HG02943 (cell line): ENCODE measurements at regions not wholly inside any gene's neighbourhood (a gene's known extent, or its start where the extent isn't known, plus 50 kb on each side); places are given as distances from the start of the nearest gene placed in this dataset.

ENCODE experiments used
- ATAC-seq: cut with Tn5 transposase; IDR thresholded peaks from one replicate; pipeline ENCODE4 v1.9.1; 2021; ENCODE audit warnings: mild to moderate bottlenecking, low read depth, moderate library complexity; ENCODE audit not compliant: unreplicated experiment

DNA sequence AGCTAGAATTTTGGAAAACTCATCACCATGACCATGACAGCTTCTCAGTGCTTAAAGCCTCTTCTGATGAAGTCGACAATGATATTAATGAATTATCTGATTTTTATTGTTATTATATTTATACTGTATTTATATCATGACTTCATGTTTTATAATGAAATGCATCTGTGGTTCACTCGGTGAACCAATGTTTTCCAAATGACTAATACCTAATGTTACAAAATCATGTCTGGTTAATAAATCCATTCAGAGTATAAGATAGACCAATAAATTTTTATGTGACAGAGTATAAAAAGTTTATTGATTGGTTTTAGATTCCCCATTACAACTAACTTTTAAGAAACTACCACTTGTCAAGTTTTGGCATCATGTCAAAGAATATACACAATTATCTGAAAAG, 416.5 kb downstream of the MLLT3 start:
- ATAC-seq, result no peak

DNA sequence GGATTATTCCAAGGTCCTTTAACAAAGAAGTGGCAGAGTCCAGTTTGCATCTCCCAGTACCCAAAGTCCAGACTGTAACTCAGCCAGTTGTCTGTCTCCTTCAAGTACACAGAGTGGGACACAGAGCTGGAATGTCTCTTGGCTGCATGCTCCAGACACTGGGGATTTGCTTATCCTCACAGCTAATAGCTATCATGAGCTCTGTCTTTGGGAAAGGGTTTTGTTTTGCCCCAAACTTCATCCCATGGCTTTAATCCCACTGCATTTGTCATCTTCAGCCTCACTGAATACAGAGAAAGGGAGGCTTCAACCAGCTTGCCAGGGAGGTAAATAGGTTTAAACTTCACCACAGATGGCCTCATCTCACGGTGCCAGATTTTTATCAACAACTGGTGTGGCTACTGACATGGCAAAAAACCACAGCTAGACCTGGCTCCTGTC, 412.2 kb upstream of the SLC24A2 start:
- no peak for ATAC-seq

DNA sequence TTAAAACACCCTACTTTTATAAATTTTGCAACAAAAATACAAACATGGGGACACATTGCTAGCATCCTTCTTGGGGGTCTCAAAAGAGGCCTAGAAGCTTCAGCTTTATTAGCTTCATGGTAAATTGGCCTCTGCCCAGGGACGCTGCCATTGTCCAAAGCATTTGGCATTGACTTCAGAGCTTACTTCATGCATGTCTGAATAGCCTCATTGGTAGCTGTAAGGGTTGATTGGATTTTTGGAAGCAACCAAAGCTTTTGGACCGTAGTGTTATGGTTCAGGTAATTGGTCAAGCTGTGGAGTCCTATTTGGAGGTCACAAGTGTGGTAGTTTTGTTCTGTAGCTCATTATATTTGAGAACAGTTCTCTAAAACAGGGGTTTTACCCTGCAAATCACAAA, 411.7 kb upstream of the SLC24A2 start:
- no peak for ATAC-seq

DNA sequence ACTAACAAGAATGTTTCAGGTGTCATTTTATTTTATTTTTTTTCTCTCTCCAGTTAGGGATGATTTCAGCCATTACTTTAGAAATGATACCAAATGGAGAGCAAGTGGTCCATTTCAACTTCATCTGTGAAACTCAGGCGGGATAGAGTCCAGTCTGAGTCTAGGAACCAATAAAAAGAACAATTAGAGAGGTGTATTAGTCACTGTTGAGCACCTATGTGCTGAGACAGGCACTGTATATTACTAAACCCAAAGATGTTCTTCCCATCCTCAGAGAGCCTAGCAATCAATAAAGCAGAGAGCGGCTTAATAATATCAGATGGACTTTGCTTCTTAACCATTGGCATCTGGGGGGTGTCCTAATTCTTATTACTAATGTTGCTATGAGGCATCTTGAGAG, 410.3 kb upstream of the SLC24A2 start:
- ATAC-seq, result no peak

DNA sequence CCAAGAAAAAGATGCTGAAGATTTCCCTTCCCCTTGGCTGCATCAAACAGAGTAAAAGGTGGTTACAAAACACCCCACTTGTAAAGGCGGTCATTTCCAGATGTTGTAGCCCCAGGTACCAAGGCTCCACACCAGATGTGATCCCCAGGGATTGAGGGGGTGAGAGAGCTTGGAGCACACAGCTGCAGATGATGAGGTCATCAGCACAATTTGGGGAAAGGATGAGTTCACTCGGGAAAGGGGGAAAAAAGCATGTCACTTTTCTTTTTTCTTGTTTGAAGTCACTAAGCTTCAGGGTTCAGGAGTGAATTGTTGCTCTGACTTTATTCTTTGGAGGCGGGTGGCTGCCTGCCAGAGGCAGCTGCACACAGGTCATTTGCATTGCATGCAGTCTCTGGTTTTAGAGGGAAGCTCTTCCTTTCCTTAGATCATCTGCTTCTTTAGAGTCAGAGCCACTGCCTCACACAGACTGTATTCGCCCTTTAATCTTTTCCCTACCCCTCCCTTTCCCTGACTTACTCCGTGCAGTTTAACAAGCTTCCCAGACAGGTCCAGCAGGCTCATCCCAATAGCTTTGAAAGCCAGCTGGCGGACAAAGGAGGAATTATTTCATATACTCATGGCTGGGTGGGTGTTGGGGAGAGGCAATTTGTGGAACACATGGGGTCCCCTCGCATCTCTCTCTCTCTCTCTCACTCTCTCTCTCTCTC, 409.3 kb upstream of the SLC24A2 start:
- ATAC-seq, result no peak

DNA sequence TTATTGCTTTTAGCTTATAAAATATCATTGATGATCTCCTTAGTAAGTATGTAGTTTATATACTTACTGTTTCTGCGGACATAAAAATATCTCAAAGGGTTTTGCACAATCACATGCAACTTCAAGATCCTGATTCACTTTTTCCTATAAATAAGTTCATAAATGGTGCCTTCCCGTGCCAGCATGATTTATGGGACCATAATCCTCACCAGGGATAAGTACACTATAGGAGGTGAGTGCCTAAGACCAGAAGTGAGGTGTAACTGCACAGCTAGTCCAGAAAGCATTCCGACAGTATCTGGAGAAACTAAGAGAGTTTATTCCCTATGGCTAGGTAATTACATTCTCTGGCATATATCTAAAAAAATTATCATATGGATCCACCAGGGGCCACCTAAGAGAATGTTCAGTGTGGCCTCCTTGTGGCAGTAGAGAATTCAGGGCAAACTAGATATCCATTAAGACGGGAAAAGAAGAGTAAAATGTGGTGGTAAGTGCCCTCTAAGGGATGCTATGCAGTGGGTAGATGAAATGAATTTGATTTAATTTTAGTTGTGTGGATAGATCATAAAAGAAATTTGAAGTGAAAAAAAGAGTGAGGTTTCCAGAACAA, 402.5 kb upstream of the SLC24A2 start:
- no peak for ATAC-seq

DNA sequence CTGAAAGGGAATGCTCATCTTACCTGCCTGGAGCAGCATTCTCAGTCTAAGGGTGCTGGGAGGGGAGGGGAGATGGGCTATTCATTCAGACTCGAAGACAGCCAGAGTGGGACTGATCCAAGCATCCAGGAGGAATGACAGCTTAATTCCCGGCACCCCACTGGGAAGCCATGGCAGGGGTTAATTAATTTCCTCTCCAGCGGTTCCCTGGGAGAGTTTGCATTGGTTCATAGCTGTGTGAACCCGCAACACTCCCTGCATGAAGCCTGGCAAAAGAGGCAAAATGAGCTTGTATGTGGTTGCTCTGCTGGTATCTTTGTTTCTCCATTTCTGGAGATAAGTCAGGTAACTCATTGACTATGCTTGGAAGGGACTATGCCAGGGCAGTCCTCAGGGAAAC, 401.0 kb upstream of the SLC24A2 start:
- no peak for ATAC-seq

DNA sequence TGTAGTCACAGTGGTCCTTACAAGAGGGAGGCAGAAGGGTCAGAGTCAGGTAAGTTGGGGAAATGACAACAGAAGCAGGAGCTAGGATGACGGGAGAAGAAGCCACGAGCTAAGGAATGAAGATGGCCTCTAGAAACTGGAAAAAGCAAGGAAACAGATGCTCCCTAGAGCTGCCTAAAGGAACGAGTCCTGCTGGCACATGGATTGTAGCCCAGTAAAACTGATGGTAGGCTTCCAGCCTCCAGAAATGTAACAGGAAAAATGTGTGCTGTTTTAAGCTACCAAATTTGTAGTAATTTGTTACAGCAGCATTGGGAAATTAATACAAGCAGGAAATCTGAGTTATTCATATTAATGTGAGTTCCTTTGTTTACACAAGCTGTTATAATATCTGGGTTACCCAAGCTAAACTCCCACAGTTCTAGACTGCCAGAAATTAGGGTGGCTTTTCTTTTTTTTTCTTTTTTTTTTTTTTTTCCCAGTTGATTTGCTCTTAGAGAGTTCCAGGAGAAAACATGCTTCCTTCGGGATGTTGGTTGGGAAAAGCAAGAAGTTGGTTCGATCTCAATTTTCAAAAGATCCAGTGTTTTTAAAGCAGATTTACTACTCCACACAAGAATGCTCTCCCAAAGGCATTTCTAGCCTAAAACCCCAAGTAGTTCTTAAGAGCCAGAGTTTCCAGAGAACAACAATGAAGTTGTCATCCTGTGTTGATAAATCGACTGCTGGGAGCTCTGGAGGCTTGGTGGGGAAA, 400.0 kb upstream of the SLC24A2 start:
- ATAC-seq, result no peak

DNA sequence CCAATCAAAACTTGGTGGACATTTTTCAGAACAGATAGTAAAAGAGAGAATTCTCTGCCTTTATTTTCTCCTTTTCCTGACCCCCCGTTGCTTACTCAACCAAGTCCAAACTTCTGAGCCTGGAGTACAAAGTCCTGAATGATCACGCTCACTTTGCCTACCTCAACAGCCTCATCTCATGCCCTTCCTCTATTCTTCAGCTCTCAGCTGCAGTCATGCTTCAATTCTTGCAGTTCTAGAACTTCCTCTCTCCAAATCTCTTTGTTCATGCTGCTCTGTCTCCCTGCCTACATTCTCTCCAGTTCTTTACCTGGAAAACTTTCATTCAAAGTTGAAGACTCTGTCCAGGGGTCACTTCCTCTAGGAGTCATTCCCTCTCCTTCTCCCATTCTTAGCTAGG, 398.5 kb upstream of the SLC24A2 start:
- no peak for ATAC-seq

DNA sequence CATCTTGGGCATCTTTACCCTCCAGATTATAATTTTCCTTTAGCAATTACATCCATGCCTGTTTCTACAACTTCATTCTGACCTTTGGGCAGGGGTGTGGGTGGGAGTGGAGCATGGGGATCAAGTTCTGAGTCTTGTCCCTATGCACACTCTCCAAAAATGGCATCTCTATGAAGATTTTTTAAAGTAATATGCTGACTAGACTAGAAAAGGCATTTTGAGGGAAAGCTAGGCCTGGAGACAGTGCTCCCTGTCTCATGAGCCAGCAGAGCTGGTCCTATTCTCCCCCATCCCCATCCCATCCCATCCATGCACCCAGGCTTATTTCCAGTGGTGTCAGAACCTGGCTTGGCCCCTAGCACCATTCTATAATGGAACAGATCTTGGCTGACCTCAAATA, 398.0 kb upstream of the SLC24A2 start:
- no peak for ATAC-seq

DNA sequence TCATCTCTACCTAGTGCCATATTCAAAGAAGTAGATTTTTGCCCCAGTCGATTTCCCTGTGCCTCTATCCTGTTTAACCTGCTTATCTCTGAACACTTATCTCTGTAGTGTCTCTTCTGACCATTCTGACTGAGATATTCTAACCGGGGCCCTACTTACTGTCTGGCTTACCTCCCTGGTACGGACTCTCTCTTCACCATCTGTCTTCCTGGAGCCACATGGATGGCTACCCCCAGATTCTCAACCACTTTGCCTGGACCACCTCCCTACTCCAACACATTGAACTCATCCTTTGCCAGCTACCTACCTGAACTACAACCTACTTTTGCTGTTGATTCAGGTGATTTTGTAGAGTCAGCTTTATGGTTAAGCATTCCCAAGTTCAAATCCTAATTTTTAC, 397.4 kb upstream of the SLC24A2 start:
- no peak for ATAC-seq

DNA sequence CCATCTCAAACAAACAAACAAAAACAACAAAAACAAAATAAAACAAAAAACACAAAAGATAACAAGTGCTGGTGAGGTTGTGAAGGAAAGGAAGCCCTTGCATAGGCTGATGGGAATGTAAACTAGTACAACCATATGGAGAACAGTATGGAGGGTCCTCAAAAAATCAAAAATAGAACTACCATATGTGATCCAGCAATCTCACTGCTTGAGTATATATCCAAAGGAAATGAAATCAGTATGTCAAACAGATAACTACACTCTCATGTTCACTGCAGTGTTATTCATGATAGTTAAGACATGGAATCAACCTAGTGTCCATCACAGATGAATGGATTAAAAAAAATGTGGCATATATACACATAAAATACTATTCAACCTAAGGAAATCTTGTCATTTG, 395.7 kb upstream of the SLC24A2 start:
- no peak for ATAC-seq

DNA sequence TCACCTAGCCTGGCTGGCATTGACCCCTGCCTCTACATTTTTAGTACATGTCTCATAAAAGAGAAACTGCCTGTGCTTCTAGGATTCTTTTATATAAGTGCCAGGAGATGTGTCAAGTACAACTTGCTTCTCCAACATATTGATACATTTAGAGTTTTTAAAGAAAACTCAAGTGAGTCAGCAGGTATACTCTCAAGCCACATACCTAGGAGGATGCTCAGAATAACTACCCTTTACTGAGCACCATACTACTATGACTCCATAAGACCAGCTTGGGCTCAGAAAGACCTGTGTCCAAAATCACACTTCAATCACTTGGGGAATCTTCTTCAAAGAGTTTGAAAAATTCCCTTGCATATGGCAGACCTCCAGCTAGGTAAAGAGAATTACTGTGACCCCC, 389.8 kb upstream of the SLC24A2 start:
- no peak for ATAC-seq

DNA sequence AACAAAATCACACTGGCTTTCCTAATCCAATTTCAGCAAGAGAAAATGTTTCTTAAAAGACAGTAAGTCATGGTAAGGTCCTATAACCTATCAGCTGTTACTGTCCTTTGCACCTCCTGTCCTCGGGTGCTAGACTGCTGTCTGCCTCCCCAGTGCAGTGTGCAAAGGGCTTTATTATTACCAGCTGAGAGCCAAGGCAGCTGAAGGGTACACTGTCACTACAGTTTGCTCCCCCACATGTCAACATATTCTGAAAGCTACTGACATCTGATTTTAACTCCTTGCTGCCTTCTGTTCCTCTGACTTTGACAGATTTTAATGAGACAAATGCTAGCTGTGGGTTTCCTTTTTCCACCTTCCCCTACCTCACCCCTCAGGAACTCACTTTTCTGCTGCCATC, 389.4 kb upstream of the SLC24A2 start:
- no peak for ATAC-seq

DNA sequence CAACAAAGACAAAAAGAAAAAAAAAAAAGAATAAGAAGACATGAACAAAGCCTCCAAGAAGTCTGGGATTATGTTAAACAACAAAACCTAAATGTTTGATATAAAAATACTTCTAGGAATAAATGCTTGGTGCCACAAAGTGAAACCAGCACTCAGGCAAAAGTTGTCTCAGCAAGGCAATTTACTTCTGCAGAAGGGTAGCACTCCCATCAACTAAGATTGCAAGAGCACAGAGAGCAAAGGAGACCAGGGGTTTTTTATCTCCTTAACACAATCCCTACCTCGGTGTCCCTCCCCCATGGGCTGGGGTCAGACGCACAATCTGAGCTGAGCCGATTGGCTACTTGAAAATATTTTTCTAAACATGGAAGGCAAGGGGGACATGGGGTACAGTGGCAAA, 381.3 kb upstream of the SLC24A2 start:
- ATAC-seq, result no peak

DNA sequence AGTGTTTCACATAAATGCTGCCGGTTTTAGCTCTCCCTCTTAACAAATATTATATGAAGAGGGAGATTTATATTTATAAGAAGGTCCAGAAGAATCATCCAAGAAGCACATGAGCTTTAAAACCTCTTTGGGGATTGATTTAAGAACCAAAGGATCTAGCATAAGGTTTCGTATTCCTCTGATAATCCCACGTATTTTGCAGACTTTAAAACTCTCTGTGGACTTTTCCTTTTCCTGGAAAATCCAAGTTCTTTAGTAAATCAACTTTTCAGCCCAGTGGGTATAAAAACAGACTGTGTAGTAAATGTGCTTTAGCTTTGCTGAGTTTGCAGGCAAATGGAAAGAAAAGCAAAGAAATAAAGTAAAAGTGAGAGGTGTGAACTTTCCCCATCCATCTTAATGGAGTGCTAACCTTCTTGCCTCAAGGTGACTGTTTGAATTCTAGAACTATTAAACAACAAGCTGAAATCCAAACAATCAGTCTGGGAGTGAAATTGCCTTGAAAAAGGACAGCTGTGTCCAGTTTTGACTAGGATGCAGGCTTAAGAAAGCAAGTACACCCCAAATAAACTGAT, 363.4 kb upstream of the SLC24A2 start:
- ATAC-seq, result no peak

DNA sequence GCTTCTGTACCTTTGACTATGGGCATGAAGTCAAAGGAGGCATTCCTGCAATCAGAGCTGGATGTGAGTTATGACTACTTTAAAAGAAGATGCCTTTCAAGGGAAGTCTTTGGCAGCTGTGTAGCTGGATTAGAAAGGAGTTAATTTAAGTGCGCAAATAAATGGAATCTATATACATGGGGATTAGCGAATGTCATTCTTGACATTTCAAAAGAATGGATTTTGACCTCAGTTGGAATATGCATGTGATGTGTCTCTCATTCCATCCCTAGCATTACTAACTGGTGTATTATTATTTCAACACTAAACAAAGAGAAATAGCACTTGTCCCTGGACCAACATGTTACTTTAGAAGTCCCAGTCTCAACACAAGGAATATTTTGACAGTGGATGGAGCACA, 359.6 kb upstream of the SLC24A2 start:
- ATAC-seq, result no peak

DNA sequence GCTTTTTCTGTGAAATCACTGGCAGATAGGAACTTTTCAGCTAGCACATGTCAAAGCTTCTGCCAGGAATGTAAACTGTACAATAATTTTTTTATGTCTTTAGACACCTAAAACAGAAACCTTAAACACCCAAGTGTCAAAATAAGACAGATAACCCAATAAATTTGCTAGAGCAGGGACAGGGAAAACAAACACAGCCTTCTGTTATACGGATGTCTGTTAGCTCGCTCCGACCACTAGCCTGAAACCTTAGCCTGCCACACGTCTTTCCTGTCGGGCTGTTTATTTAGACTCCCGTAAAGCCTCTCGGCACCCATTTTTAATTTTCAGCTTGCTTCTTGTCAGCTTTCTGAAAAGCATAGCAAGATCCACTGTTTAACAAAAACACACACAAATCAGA, 355.4 kb upstream of the SLC24A2 start:
- no peak for ATAC-seq

DNA sequence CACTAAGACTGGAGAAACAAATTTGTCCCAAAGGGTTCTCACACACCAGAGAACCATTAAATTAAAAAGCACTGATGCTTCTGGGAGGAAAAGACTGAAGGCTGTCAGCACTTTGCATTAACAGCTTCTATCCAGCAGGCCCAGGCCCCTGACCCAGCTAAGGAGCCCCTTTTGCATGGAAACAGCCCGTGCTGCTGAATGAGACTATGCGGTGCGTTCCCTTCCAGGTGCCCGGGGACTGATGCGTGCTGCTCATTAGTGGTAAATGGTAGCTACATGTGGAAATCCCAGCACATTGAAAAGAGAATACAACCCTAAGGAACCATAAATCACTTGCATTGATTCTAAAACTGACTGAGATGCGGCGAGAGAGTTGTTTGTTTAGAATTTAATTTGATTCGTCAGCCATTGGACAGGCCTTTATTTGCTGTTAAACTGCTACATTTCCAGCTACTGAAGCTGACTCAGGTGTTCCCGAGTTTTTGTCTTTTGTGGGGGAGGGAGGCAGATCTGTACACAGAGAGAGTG, 351.0 kb upstream of the SLC24A2 start:
- no peak for ATAC-seq

DNA sequence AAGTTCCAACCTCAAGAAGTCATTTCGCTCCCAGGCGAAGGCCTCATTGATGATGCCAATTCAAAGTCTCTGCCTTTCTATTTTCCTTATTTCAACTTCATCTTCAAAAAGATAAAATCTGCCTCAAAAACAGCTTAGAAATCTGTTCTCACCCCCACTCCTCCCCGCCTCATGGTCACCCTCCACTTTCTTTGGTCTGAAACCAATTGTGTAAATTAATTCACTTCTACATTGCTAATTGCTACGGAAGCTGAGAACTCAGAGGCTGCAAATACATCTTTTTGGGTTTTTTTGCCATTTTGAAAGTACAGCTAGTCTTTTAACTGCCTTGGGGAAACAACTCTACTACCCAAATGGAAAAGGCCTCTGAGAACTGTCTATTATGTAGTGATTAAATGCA, 350.0 kb upstream of the SLC24A2 start:
- no peak for ATAC-seq

DNA sequence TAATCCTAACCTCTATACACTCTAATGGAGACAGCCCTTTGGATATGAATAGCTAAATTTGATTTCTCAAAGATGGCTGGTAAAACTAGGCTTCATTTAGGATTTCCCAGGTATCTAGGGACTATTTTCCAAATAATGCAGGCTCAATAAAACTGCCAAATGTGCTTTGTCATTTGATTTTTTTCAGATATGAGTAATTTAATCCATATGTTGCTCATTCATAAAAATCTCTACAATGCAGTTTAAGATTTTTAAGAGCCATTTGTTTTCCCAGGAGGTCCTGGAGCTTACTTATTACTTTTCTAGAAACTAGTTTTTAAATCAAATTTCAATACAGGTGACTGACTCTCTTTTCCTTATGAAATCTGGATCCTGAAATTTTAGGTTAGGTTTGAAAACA, 349.3 kb upstream of the SLC24A2 start:
- ATAC-seq, result no peak
